ENCODE measurements at regions not wholly inside any gene's neighbourhood (a gene's known extent, or its start where the extent isn't known, plus 50 kb on each side); places are given as distances from the start of the nearest gene placed in this dataset.
A peak's percentile ranks its signal among the peaks of the same experiment; 100 is the strongest.

DNA sequence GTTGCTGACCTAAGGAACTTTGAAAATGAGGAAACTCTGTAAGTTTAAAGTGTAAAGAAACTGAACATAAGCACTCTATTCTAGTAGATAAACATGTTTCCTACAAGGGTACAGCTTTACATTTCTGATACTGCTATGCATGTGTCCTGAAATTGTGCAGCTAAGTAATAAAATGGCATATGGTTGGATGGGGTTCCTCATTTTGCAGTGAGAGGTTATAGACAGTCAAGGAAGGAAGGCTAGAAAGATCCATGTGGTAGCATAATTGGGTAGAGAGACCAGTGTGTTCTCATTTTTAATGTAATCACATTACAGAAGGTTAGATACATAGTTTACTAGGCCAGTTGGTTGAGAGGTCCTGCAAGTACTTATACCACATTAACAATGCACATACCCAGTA is 477.0 kb downstream of the TMEM121 start:
- no peak for TF ChIP-seq TCF12 (IDR thresholded peaks at IDR 0.05; ENCODE audit: low read depth)
- TF ChIP-seq TAF1 (IDR thresholded peaks at IDR 0.05; ENCODE audit: low read depth): no peak
- TF ChIP-seq CREB1 (IDR thresholded peaks at IDR 0.05; ENCODE audit: low read depth): no peak
- TF ChIP-seq, protein P1, sequence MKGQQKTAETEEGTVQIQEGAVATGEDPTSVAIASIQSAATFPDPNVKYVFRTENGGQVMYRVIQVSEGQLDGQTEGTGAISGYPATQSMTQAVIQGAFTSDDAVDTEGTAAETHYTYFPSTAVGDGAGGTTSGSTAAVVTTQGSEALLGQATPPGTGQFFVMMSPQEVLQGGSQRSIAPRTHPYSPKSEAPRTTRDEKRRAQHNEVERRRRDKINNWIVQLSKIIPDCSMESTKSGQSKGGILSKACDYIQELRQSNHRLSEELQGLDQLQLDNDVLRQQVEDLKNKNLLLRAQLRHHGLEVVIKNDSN (IDR thresholded peaks at IDR 0.05): no peak
- no peak for TF ChIP-seq CEBPB (IDR thresholded peaks at IDR 0.05)
- TF ChIP-seq EP300 (IDR thresholded peaks at IDR 0.05; ENCODE audit: borderline replicate concordance): no peak
- no peak for TF ChIP-seq NFIC (IDR thresholded peaks at IDR 0.05)
- TF ChIP-seq, protein P2, sequence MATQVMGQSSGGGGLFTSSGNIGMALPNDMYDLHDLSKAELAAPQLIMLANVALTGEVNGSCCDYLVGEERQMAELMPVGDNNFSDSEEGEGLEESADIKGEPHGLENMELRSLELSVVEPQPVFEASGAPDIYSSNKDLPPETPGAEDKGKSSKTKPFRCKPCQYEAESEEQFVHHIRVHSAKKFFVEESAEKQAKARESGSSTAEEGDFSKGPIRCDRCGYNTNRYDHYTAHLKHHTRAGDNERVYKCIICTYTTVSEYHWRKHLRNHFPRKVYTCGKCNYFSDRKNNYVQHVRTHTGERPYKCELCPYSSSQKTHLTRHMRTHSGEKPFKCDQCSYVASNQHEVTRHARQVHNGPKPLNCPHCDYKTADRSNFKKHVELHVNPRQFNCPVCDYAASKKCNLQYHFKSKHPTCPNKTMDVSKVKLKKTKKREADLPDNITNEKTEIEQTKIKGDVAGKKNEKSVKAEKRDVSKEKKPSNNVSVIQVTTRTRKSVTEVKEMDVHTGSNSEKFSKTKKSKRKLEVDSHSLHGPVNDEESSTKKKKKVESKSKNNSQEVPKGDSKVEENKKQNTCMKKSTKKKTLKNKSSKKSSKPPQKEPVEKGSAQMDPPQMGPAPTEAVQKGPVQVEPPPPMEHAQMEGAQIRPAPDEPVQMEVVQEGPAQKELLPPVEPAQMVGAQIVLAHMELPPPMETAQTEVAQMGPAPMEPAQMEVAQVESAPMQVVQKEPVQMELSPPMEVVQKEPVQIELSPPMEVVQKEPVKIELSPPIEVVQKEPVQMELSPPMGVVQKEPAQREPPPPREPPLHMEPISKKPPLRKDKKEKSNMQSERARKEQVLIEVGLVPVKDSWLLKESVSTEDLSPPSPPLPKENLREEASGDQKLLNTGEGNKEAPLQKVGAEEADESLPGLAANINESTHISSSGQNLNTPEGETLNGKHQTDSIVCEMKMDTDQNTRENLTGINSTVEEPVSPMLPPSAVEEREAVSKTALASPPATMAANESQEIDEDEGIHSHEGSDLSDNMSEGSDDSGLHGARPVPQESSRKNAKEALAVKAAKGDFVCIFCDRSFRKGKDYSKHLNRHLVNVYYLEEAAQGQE (IDR thresholded peaks at IDR 0.05; ENCODE audit: low read depth): no peak
- no peak for TF ChIP-seq YY1 (IDR thresholded peaks at IDR 0.05; ENCODE audit: low read depth)
- no peak for TF ChIP-seq TEAD4 (IDR thresholded peaks at IDR 0.05)
- TF ChIP-seq ZBTB7A (IDR thresholded peaks at IDR 0.05; ENCODE audit: low read depth): no peak
- TF ChIP-seq EGR1 (IDR thresholded peaks at IDR 0.05): no peak
- no peak for TF ChIP-seq FOXM1 (IDR thresholded peaks at IDR 0.05; ENCODE audit: borderline replicate concordance, low read depth)
- no peak for TF ChIP-seq RAD21 (IDR thresholded peaks at IDR 0.05; ENCODE audit: low read depth)
- TF ChIP-seq, protein P3, sequence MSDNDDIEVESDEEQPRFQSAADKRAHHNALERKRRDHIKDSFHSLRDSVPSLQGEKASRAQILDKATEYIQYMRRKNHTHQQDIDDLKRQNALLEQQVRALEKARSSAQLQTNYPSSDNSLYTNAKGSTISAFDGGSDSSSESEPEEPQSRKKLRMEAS (IDR thresholded peaks at IDR 0.05): no peak

DNA sequence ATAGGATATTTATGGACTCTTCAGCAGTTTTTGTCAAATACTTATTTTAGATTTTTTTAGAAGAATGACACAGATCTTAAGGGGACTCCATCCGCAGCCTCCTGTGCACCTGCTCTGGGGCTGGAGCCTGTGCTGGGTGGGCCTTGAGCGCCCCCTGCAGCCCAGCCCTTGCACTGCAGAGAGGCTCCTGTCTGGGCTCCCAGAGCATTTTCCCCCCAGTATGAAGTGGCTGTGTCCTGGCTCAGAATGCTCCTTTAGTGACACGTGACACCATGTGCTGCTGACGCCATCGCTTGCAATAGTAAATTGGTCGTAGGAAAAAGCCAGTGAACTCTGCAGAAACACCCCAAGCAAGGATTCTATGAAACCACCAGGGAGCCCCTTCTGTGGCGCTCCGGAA is 479.7 kb downstream of the TMEM121 start:
- TF ChIP-seq RAD21 (IDR thresholded peaks at IDR 0.05; ENCODE audit: low read depth): peak; percentile 58; the same call in 1 of the 2 replicates
- TF ChIP-seq, protein P1 (IDR thresholded peaks at IDR 0.05): 0 out of 2 replicates have a peak, but pooled peaks have one; percentile 14

DNA sequence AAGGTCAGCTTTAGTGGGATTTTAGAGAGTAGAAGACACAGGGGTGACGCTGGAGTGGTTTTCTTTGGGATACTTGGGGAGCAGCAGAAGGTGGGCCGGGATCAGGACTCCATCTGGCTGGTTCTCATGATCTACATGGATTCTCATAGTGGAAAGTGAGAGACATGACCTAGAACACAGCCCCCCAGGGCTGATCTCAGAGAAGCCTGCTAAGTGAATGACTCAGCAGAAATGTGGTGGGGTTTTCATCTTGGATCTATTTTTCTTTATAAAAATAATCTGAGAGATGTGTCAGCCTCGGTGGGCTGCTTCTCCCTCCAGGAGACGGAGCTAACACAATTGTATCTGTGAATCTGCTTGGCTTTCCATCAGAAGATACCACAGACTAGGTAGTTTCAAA is 484.4 kb downstream of the TMEM121 start:
- TF ChIP-seq ZBTB7A (IDR thresholded peaks at IDR 0.05; ENCODE audit: low read depth) (no peak), FOXM1 (IDR thresholded peaks at IDR 0.05; ENCODE audit: borderline replicate concordance, low read depth) (no peak), EP300 (IDR thresholded peaks at IDR 0.05; ENCODE audit: borderline replicate concordance) (no peak), YY1 (IDR thresholded peaks at IDR 0.05; ENCODE audit: low read depth) (no peak), TEAD4 (IDR thresholded peaks at IDR 0.05) (no peak), CEBPB (IDR thresholded peaks at IDR 0.05) (no peak), TCF12 (IDR thresholded peaks at IDR 0.05; ENCODE audit: low read depth) (no peak), EGR1 (IDR thresholded peaks at IDR 0.05) (no peak), RAD21 (IDR thresholded peaks at IDR 0.05; ENCODE audit: low read depth) (no peak), NFIC (IDR thresholded peaks at IDR 0.05) (no peak), CREB1 (IDR thresholded peaks at IDR 0.05; ENCODE audit: low read depth) (no peak)
- TF ChIP-seq, protein P2 (IDR thresholded peaks at IDR 0.05; ENCODE audit: low read depth): no peak
- TF ChIP-seq, protein P3 (IDR thresholded peaks at IDR 0.05): no peak

DNA sequence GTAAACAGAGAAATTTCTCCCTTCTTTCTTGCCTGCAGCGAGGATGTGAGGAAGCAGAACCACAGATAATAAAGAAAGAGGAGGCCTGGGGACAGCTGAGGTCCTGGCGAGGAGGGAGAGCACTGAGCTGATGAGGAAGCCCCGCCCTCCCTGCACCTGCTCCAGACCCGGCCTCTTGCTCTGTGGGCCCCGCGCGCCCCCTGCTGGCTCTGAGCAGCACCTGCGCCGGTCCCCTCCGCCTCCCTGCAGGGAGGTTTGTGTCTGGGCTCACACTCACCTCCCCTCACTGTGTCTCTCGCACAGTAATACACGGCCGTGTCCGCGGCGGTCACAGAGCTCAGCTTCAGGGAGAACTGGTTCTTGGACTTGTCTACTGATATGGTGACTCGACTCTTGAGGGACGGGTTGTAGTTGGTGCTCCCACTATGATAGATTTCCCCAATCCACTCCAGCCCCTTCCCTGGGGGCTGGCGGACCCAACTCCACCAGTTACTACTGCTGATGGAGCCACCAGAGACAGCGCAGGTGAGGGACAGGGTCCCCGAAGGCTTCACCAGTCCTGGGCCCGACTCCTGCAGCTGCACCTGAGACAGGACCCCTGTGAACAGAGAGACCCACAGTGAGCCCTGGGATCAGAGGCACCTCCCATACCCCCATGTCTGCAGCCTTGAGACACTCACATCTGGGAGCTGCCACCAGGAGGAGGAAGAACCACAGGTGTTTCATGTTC is 485.4 kb downstream of the TMEM121 start:
- TF ChIP-seq RAD21 (IDR thresholded peaks at IDR 0.05; ENCODE audit: low read depth): peak; percentile 40; the same call in 1 of the 2 replicates

DNA sequence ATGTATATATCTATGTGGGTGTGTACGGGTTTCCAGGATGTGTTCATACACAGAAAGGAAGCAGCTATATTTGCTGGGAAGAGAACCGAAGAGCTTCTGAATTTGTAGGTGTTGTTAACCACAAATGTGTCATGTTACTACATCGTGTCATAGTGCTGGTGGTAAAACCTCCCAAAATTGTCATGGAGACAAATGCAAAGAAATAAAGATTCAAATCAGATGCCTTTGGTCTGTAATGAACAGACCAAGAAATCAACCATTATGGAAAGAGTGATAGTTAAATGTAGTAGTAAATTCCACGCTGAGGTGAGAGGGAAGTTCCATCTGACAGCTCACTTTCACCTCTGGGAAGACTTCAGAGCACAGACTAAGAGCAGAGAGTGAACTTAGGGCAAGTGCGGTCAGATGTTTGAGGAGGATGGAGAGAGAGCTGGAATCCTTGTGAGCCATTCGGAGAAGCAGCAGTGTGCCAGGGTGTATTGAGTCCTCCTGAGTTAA is 487.5 kb downstream of the TMEM121 start:
- TF ChIP-seq FOXM1 (IDR thresholded peaks at IDR 0.05; ENCODE audit: borderline replicate concordance, low read depth): no peak
- no peak for TF ChIP-seq EGR1 (IDR thresholded peaks at IDR 0.05)
- TF ChIP-seq NFIC (IDR thresholded peaks at IDR 0.05): no peak
- TF ChIP-seq RAD21 (IDR thresholded peaks at IDR 0.05; ENCODE audit: low read depth): no peak
- TF ChIP-seq, protein P2 (IDR thresholded peaks at IDR 0.05; ENCODE audit: low read depth): no peak
- TF ChIP-seq ZBTB7A (IDR thresholded peaks at IDR 0.05; ENCODE audit: low read depth): no peak
- TF ChIP-seq TEAD4 (IDR thresholded peaks at IDR 0.05): no peak
- TF ChIP-seq EP300 (IDR thresholded peaks at IDR 0.05; ENCODE audit: borderline replicate concordance): no peak
- TF ChIP-seq, protein P1 (IDR thresholded peaks at IDR 0.05): no peak
- TF ChIP-seq TAF1 (IDR thresholded peaks at IDR 0.05; ENCODE audit: low read depth): no peak
- TF ChIP-seq CREB1 (IDR thresholded peaks at IDR 0.05; ENCODE audit: low read depth): no peak
- TF ChIP-seq, protein P3 (IDR thresholded peaks at IDR 0.05): no peak
- TF ChIP-seq CEBPB (IDR thresholded peaks at IDR 0.05): no peak
